HEK293 (cell line): ENCODE measurements at regions not wholly inside any gene's neighbourhood (a gene's known extent, or its start where the extent isn't known, plus 50 kb on each side); places are given as distances from the start of the nearest gene placed in this dataset.
A peak's percentile ranks its signal among the peaks of the same experiment; 100 is the strongest.

Experiments used
- CTCF ChIA-PET: fragments of 350-600 bp; formaldehyde crosslinking; extraction: SDS; loops from one replicate; lab custom pipeline; 2021; ENCODE audit warnings: antibody characterized with exemption; lab: Yijun Ruan, JAX
- POLR2A ChIA-PET: fragments of 300-600 bp; formaldehyde crosslinking; extraction: SDS; loops from one replicate; lab custom pipeline; 2020; ENCODE audit warnings: antibody characterized with exemption, inconsistent platforms; lab: Yijun Ruan, JAX
- H3K27ac ChIP-seq: fragments of 200-500 bp; sonication (Bioruptor generic); 2 replicates; pipeline ENCODE4 v1.5.1; 2014; ENCODE audit warnings: low read depth, low read length, control low read depth, inconsistent platforms; ENCODE audit errors: extremely low read depth
- H3K36me3 ChIP-seq, 2 experiments: fragments of 200-500 bp in 1 of 2; sonication (Bioruptor generic) in 1 of 2; 1 replicate in 1 of 2; 2 replicates in 1 of 2; pipeline ENCODE4 v1.5.1; 2014 to 2017; ENCODE audit warnings: inconsistent platforms in 2 of 2, low read length in 2 of 2; ENCODE audit not compliant: control insufficient read depth in 2 of 2, insufficient read depth in 1 of 2
- H3K4me1 ChIP-seq: fragments of 200-500 bp; sonication (Bioruptor generic); 2 replicates; pipeline ENCODE4 v1.5.1; 2014; ENCODE audit warnings: mild to moderate bottlenecking, low read length, inconsistent platforms; ENCODE audit not compliant: control insufficient read depth, insufficient read depth
- H3K4me3 ChIP-seq: 2 replicates; pipeline ENCODE4 v1.5.1; 2011; ENCODE audit warnings: low read depth, mild to moderate bottlenecking, control low read depth, low read length, moderate library complexity
- H3K9me3 ChIP-seq: fragments of 200-500 bp; sonication (Bioruptor generic); 2 replicates; pipeline ENCODE4 v1.5.1; 2014; ENCODE audit warnings: low read depth, low read length, inconsistent platforms; ENCODE audit not compliant: control insufficient read depth, insufficient read depth
- ELK4 ChIP-seq: IDR thresholded peaks from 2 replicates; pipeline ENCODE4 v1.6.1; 2011; ENCODE audit warnings: mild to moderate bottlenecking, low read depth, low read length, borderline replicate concordance
- KLF1 ChIP-seq: fragments of 450-650 bp; formaldehyde crosslinking; IDR thresholded peaks from 2 replicates; pipeline ENCODE4 v1.5.1; 2016; ENCODE audit warnings: missing biosample characterization, missing genetic modification characterization
- OVOL3 ChIP-seq: fragments of 450-650 bp; formaldehyde crosslinking; IDR thresholded peaks from 2 replicates; pipeline ENCODE4 v1.5.1; 2016; ENCODE audit warnings: missing biosample characterization, missing genetic modification characterization
- PRDM1 ChIP-seq: fragments of 450-650 bp; formaldehyde crosslinking; IDR thresholded peaks from 2 replicates; pipeline ENCODE4; 2016; ENCODE audit warnings: missing biosample characterization, missing genetic modification characterization
- SETDB1 ChIP-seq: IDR thresholded peaks from one replicate; pipeline ENCODE4 v1.6.1; 2017; ENCODE audit warnings: mild to moderate bottlenecking, low read length, moderate library complexity, mixed read lengths; ENCODE audit not compliant: insufficient read length
- YY1 ChIP-seq: fragments of 450-650 bp; formaldehyde crosslinking; IDR thresholded peaks from 2 replicates; pipeline ENCODE4 v1.5.1; 2018; ENCODE audit warnings: missing biosample characterization, missing genetic modification characterization
- ZBTB49 ChIP-seq: fragments of 450-650 bp; formaldehyde crosslinking; IDR thresholded peaks from 2 replicates; pipeline ENCODE4 v1.5.1; 2016; ENCODE audit warnings: missing biosample characterization, missing genetic modification characterization, low read depth
- ZNF112 ChIP-seq: fragments of 450-650 bp; formaldehyde crosslinking; IDR thresholded peaks from 2 replicates; pipeline ENCODE4 v1.5.0; 2017; ENCODE audit warnings: missing biosample characterization, missing genetic modification characterization
- ZNF138 ChIP-seq: fragments of 450-650 bp; formaldehyde crosslinking; IDR thresholded peaks from 2 replicates; pipeline ENCODE4 v1.5.1; 2016; ENCODE audit warnings: missing biosample characterization, missing genetic modification characterization, borderline replicate concordance
- ZNF155 ChIP-seq: fragments of 450-650 bp; formaldehyde crosslinking; IDR thresholded peaks from 2 replicates; pipeline ENCODE4 v1.5.1; 2016; ENCODE audit warnings: missing biosample characterization, missing genetic modification characterization
- ZNF248 ChIP-seq: fragments of 450-650 bp; formaldehyde crosslinking; IDR thresholded peaks from 2 replicates; pipeline ENCODE4 v1.5.1; 2017; ENCODE audit warnings: missing biosample characterization, missing genetic modification characterization
- ZNF350 ChIP-seq: fragments of 450-650 bp; formaldehyde crosslinking; IDR thresholded peaks from 2 replicates; pipeline ENCODE4 v1.5.0; 2017; ENCODE audit warnings: missing biosample characterization, mild to moderate bottlenecking, missing genetic modification characterization
- ZNF362 ChIP-seq: fragments of 450-650 bp; formaldehyde crosslinking; IDR thresholded peaks from 2 replicates; pipeline ENCODE4 v1.5.1; 2016; ENCODE audit warnings: missing biosample characterization, missing genetic modification characterization
- ZNF37A ChIP-seq: fragments of 450-650 bp; IDR thresholded peaks from 2 replicates; pipeline ENCODE4 v1.5.1; 2018; ENCODE audit warnings: missing biosample characterization, missing genetic modification characterization
- ZNF426 ChIP-seq: fragments of 450-650 bp; formaldehyde crosslinking; IDR thresholded peaks from 2 replicates; pipeline ENCODE4 v1.5.1; 2017; ENCODE audit warnings: missing biosample characterization, missing genetic modification characterization, mild to moderate bottlenecking, inconsistent platforms, moderate library complexity
- ZNF707 ChIP-seq: fragments of 450-650 bp; formaldehyde crosslinking; IDR thresholded peaks from 2 replicates; pipeline ENCODE4 v1.5.1; 2016; ENCODE audit warnings: missing biosample characterization, missing genetic modification characterization
- ZNF791 ChIP-seq: fragments of 450-650 bp; formaldehyde crosslinking; IDR thresholded peaks from 2 replicates; pipeline ENCODE4 v1.5.1; 2016; ENCODE audit warnings: missing biosample characterization, missing genetic modification characterization
- ZNF792 ChIP-seq: fragments of 450-650 bp; formaldehyde crosslinking; IDR thresholded peaks from 2 replicates; pipeline ENCODE4 v1.5.1; 2016; ENCODE audit warnings: missing biosample characterization, missing genetic modification characterization
- TF ChIP-seq, protein P1 (sequence below): fragments of 450-650 bp; formaldehyde crosslinking; IDR thresholded peaks from 2 replicates; pipeline ENCODE4 v1.5.1; 2016; ENCODE audit warnings: missing biosample characterization, missing genetic modification characterization, borderline replicate concordance

- no peaks in the 10 kb centered on the region for H3K9me3 ChIP-seq
- H3K36me3 ChIP-seq: no peaks in the 10 kb centered on the region
- ChIA-PET POLR2A (no interaction called here), CTCF (no interaction called here)
- no peak overlapping the region for H3K4me3 ChIP-seq
- no peak for TF ChIP-seq ZNF707 (tag by site-specific recombination)
- peak; percentile 95 for TF ChIP-seq SETDB1
- TF ChIP-seq ZNF791 (tag by site-specific recombination): peak; percentile 98
- no peak for TF ChIP-seq ZNF248
- H3K4me1 ChIP-seq: no peaks in the 10 kb centered on the region
- no peak overlapping the region for H3K27ac ChIP-seq
These were observed 118.1 kb upstream of the LGR5 start for GRCh38 chr12:71321531-71321930.

- no peaks in the 10 kb centered on the region for H3K9me3 ChIP-seq
- TF ChIP-seq ZNF37A (tag by site-specific recombination) (no peak), ELK4 (no peak)
- TF ChIP-seq, all 188 proteins: peak for 0
- Histone ChIP-seq H3K27ac (no peak overlapping the region), H3K4me1 (no peaks in the 10 kb centered on the region), H3K4me3 (no peak overlapping the region), H3K36me3 (no peaks in the 10 kb centered on the region)
- POLR2A ChIA-PET: no interaction called here
- CTCF ChIA-PET: interaction anchor here (0.7 kb wide), 1 partner anchor 799 kb away, joined by 6 read pairs; no protein-coding TSS in a partner anchor
These were observed 118.5 kb upstream of the LGR5 start for GRCh38 chr12:71321130-71321529.

DNA sequence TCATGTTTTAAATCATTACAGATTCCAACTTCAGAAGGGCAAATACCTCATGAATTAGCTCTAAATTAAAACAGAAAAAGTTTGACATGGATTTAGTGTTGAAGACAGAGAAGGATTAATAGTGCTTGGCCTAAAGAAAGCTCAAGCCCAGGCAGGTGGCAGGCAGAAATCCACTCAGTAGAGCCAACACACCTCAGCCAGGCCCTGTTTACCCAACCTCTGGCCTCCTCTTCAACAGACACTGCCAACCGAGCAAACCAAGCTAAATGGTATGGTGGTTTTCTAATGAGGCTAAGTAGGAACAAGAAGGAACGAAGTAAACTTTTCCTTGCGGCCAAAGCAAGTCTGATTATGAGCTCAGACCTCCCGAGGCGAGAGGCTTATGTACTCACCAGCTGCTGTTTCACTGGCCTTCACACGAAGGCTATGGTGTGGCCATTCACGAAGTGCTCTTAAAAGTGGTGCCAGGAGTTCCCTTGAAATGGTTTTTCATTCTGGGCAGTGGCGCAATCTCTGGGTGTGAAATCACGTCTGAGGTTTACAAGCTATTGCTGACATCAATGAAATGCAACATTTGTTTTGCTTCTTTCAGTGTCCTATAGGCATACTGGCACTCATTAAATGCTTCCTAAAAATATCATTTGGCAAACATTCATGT is 124.1 kb upstream of the LGR5 start:
- Histone ChIP-seq H3K36me3 (no peaks in the 10 kb centered on the region), H3K27ac (no peak overlapping the region), H3K4me1 (no peaks in the 10 kb centered on the region), H3K4me3 (no peak overlapping the region), H3K9me3 (no peaks in the 10 kb centered on the region)
- ChIA-PET POLR2A (no interaction called here), CTCF (interaction anchor here (0.6 to 1.1 kb wide), 2 partner anchors 12 to 342 kb away, joined by 3 read pairs; no protein-coding TSS in a partner anchor)
- no peak for TF ChIP-seq ZNF138
- no peak for TF ChIP-seq YY1 (tag by site-specific recombination)
- no peak for TF ChIP-seq ZNF37A (tag by site-specific recombination)
- no peak for TF ChIP-seq OVOL3 (tag by site-specific recombination)
- TF ChIP-seq ZNF155 (tag by site-specific recombination): no peak
- TF ChIP-seq ZNF362 (tag by site-specific recombination): no peak
- TF ChIP-seq ZNF112 (tag by site-specific recombination): no peak
- TF ChIP-seq ZNF350: no peak
- TF ChIP-seq ZNF426 (tag by site-specific recombination): no peak
- TF ChIP-seq PRDM1: no peak
- no peak for TF ChIP-seq ZNF792 (tag by site-specific recombination)
- no peak for TF ChIP-seq KLF1
- TF ChIP-seq, protein P1, sequence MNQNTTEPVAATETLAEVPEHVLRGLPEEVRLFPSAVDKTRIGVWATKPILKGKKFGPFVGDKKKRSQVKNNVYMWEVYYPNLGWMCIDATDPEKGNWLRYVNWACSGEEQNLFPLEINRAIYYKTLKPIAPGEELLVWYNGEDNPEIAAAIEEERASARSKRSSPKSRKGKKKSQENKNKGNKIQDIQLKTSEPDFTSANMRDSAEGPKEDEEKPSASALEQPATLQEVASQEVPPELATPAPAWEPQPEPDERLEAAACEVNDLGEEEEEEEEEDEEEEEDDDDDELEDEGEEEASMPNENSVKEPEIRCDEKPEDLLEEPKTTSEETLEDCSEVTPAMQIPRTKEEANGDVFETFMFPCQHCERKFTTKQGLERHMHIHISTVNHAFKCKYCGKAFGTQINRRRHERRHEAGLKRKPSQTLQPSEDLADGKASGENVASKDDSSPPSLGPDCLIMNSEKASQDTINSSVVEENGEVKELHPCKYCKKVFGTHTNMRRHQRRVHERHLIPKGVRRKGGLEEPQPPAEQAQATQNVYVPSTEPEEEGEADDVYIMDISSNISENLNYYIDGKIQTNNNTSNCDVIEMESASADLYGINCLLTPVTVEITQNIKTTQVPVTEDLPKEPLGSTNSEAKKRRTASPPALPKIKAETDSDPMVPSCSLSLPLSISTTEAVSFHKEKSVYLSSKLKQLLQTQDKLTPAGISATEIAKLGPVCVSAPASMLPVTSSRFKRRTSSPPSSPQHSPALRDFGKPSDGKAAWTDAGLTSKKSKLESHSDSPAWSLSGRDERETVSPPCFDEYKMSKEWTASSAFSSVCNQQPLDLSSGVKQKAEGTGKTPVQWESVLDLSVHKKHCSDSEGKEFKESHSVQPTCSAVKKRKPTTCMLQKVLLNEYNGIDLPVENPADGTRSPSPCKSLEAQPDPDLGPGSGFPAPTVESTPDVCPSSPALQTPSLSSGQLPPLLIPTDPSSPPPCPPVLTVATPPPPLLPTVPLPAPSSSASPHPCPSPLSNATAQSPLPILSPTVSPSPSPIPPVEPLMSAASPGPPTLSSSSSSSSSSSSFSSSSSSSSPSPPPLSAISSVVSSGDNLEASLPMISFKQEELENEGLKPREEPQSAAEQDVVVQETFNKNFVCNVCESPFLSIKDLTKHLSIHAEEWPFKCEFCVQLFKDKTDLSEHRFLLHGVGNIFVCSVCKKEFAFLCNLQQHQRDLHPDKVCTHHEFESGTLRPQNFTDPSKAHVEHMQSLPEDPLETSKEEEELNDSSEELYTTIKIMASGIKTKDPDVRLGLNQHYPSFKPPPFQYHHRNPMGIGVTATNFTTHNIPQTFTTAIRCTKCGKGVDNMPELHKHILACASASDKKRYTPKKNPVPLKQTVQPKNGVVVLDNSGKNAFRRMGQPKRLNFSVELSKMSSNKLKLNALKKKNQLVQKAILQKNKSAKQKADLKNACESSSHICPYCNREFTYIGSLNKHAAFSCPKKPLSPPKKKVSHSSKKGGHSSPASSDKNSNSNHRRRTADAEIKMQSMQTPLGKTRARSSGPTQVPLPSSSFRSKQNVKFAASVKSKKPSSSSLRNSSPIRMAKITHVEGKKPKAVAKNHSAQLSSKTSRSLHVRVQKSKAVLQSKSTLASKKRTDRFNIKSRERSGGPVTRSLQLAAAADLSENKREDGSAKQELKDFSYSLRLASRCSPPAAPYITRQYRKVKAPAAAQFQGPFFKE (tag by site-specific recombination): no peak
- no peak for TF ChIP-seq ZBTB49
